OCI-LY3 (cell line): ENCODE measurements at regions not wholly inside any gene's neighbourhood (a gene's known extent, or its start where the extent isn't known, plus 50 kb on each side); places are given as distances from the start of the nearest gene placed in this dataset.

ENCODE experiments used
- CTCF ChIP-seq: fragments of 200-600, 300-600 bp; sonication (generic); IDR thresholded peaks from 2 replicates; pipeline ENCODE4 v1.5.1; 2014; ENCODE audit warnings: antibody characterized with exemption, low read length, low read depth
- EZH2phosphoT487 ChIP-seq: fragments of 200-600 bp; shearing (Covaris generic); IDR thresholded peaks from 2 replicates; pipeline ENCODE4 v1.6.1; 2018; ENCODE audit warnings: antibody characterized with exemption, mixed run types, low read depth

GRCh38 chr7:92988051-92988450 lies 129.7 kb downstream of the SAMD9 start:
- TF ChIP-seq CTCF (peak; percentile 48), EZH2phosphoT487 (no peak)
